GM12873 (cell line): ENCODE measurements at regions not wholly inside any gene's neighbourhood (a gene's known extent, or its start where the extent isn't known, plus 50 kb on each side); places are given as distances from the start of the nearest gene placed in this dataset.

Source experiments
- TF ChIP-seq, protein P1 (sequence below): IDR thresholded peaks from 2 replicates; pipeline ENCODE4 v1.5.1; 2012; ENCODE audit warnings: low read depth, mild to moderate bottlenecking, moderate library complexity, low read length, control low read depth; ENCODE audit not compliant: insufficient read depth; ENCODE audit errors: missing control alignments

DNA sequence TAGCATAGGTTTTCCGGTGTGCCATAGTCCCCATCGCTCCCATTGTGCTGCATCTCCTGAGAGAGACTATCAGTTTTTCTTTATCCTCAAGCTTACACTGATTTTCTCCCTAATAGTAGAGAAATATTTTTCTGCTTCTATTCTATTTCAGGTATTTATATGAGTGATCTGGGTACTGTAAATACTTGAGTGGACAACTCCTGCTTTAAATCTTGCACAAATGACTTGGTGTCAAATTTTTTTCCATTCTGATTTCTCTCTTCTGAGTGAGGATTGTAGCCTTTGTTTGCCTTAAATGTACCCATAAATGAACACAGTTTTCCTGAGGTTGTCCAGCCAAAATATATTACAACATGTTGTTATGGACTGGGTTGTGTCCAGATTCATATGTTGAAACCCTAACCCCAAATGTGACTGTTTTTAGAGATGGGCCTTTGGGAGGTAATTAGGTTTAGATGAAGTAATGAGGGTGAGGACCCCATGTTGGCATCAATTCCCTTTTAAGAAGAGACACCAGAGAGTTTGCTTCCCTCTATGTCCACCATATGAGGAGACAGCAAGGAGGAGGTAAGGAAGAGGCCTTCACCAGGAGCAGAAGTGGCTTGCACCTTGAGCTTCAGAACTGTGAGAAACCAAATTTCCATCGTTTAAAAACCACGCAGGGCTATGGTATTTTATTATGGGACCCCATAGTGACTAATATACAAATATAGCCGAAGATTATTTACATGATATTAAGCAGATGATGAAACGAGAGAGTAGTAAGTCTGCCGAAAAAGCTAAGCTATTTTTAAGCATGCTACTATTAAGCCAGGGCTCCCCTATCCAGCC, 336.4 kb upstream of the MPDZ start:
- TF ChIP-seq, protein P1, sequence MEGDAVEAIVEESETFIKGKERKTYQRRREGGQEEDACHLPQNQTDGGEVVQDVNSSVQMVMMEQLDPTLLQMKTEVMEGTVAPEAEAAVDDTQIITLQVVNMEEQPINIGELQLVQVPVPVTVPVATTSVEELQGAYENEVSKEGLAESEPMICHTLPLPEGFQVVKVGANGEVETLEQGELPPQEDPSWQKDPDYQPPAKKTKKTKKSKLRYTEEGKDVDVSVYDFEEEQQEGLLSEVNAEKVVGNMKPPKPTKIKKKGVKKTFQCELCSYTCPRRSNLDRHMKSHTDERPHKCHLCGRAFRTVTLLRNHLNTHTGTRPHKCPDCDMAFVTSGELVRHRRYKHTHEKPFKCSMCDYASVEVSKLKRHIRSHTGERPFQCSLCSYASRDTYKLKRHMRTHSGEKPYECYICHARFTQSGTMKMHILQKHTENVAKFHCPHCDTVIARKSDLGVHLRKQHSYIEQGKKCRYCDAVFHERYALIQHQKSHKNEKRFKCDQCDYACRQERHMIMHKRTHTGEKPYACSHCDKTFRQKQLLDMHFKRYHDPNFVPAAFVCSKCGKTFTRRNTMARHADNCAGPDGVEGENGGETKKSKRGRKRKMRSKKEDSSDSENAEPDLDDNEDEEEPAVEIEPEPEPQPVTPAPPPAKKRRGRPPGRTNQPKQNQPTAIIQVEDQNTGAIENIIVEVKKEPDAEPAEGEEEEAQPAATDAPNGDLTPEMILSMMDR = no peak

GRCh38 chr9:13614060-13614459, 334.6 kb upstream of the MPDZ start:
- TF ChIP-seq, protein P1 = no peak

DNA sequence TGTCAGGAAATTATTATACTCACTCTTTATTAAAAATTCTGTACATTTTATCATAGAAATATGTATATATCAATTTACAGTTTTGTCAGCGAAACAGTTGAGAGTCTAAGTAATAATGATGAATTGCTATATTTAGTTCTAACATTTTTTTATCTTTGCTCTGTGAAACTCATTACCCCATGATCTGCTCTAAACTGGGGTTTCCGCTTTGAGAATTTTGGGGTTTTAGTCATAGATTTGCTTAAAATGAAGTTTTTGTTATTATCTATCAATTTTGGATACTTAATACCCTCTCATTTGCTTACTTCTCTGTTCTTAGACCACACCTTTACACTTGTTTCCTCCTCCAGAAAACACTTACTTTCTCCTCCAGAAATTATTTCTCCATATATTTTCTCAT, 333.8 kb upstream of the MPDZ start:
- TF ChIP-seq, protein P1 = no peak

GRCh38 chr9:13608451-13608850, 329.0 kb upstream of the MPDZ start:
- TF ChIP-seq, protein P1 = no peak

DNA sequence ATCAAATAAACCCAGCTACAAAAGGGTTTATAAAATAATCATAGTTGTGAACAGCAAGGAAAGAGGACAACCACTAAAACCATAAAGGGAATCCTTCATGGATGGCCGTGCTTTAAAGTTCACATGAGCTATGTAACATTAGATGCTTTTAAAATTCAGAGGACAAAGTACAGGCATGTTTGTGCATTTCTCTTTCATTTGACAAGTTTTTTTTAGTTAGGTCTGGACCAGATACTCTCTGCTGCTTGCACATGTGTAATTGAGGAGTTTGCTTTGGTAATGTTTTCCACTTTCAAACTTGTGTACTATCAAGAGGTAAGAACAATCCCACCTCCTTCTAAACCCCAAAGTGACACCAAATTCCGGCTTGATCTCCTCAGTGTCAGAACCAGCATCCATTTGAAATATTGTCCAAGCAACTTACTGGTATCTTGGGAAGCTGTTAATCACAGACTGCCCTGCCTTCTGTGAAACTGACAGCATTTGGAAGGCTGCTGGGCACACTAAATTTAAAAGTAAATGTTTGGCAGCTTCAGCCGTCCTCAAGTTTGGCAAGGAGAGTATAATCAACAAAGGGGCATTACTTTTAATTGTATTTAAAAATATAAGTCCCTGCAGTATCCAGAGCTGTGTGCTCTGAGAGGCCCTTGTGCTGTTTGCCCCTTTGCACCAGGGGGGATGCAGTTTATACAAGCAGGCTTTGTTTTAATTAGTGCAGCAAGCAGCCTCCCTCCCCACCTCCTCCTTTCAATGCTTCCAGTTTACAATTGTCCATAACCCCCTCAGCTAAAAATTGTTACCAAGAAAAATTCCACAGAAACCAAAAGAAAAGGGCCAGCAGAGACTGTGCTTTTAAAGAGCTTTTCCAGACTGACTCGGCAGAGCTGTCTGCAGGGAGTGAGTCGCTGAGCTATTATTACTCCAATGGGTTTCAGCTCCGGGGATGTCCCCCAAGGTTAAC, 328.3 kb upstream of the MPDZ start:
- TF ChIP-seq, protein P1 = no peak

DNA sequence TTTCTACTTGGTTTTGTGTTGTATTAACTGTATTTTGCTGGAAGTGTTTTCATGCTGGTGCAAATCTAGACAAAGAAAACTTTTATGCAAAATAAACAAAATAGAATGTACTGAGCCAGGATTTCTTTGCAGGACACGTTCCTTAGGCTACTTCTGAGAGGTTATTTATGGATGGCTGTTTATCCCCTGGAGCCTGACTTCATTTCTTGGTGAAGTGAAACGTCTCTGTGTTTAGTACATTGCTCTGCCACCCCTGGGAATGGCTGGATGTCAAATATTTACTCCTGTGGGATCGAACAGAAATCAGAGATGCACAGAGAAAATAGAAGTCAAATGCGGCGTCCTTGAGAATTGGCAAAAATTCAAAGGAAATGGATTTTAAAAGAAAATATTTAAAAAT, 327.1 kb upstream of the MPDZ start:
- TF ChIP-seq, protein P1 = no peak

GRCh38 chr9:13603921-13604320, 324.4 kb upstream of the MPDZ start:
- TF ChIP-seq, protein P1 = no peak
